ENCODE measurements at regions not wholly inside any gene's neighbourhood (a gene's known extent, or its start where the extent isn't known, plus 50 kb on each side); places are given as distances from the start of the nearest gene placed in this dataset.

GRCh38 chr14:56874375-56874774, 64.1 kb upstream of the OTX2 start (continued):
- TF ChIP-seq CTCF (IDR thresholded peaks at IDR 0.05 in 2 of 3, conservative IDR thresholded peaks at IDR 0.05 in 1 of 3; ENCODE audit: insufficient read depth in 2 of 3, low read depth in 1 of 3, low read length in 3 of 3): peak; percentile 33 to 50 (median 48); a peak in 5 of 6 replicates

GRCh38 chr14:56870336-56870735, 60.1 kb upstream of the OTX2 start:
- H3K36me3 ChIP-seq (ENCODE audit: control insufficient read depth, insufficient read depth, low read length): no peaks in the 10 kb centered on the region
- H3K9ac ChIP-seq (ENCODE audit: insufficient read depth in 1 of 2, low read depth in 2 of 2, low read length in 2 of 2): no peak overlapping the region
- intact Hi-C loops (cut with micrococcal nuclease): loop anchor here (10.0 kb wide), 1 partner anchor 206 kb away; no protein-coding TSS in a partner anchor
- FAIRE-seq: no peak
- no peak overlapping the region for H3K4me2 ChIP-seq (ENCODE audit: insufficient read depth, low read length)
- H2AFZ ChIP-seq (ENCODE audit: low read depth, low read length): no peak overlapping the region
- BruUV-seq (replicated peaks): no TSS peak
- no peak overlapping the region for H3K27ac ChIP-seq (ENCODE audit: extremely low read depth, low read depth, low read length)
- no peaks in the 10 kb centered on the region for H3K9me1 ChIP-seq (ENCODE audit: control insufficient read depth, insufficient read depth, low read length)
- no peak for DNase-seq (ENCODE audit: extremely low read depth in 1 of 4, low spot score in 3 of 4)
- in situ Hi-C loops (cut with MboI): no loop called here
- H3K4me3 ChIP-seq: no peak overlapping the region
- H3K79me2 ChIP-seq (ENCODE audit: control insufficient read depth, insufficient read depth, low read length): no peaks in the 10 kb centered on the region
- no peaks in the 10 kb centered on the region for H3K9me3 ChIP-seq (replicated peaks; ENCODE audit: control insufficient read depth, insufficient read depth, low read depth, low read length)
- ATAC-seq: no peak
- WGBS (ENCODE audit: insufficient coverage, low coverage, missing lambda C conversion rate): no CpG with 5 or more reads among the region's 2 CpGs
- ChIA-PET POLR2A (no interaction called here), CTCF (ENCODE audit: low intra/inter-chr PET ratio) (no interaction called here)
- no peaks in the 10 kb centered on the region for H3K4me1 ChIP-seq (replicated peaks in 1 of 2; ENCODE audit: control insufficient read depth in 2 of 2, insufficient read depth in 2 of 2, low read length in 2 of 2)
- H3K27me3 ChIP-seq (ENCODE audit: control insufficient read depth in 2 of 2, insufficient read depth in 2 of 2, low read length in 2 of 2): peaks cover 3 to 5% of the 10 kb centered on the region in 2 experiments; a peak in 2 of 5 replicates
- H4K20me1 ChIP-seq (replicated peaks; ENCODE audit: control insufficient read depth, insufficient read depth, low read length): no peaks in the 10 kb centered on the region
- TF ChIP-seq TGIF2 (CRISPR knock-in tag; IDR thresholded peaks at IDR 0.05): no peak
- no peak for TF ChIP-seq NFXL1 (CRISPR knock-in tag; IDR thresholded peaks at IDR 0.05)
- no peak for TF ChIP-seq THRB (CRISPR knock-in tag; conservative IDR thresholded peaks at IDR 0.05)
- no peak for TF ChIP-seq ZNF785 (CRISPR knock-in tag; IDR thresholded peaks at IDR 0.05)
- no peak for TF ChIP-seq TAF1 (IDR thresholded peaks at IDR 0.05; ENCODE audit: control insufficient read depth, extremely low read depth, insufficient read depth, low read length, severe bottlenecking)
- TF ChIP-seq E2F6 (IDR thresholded peaks at IDR 0.05; ENCODE audit: borderline replicate concordance in 1 of 2, extremely low read depth in 1 of 2, insufficient read depth in 1 of 2, insufficient read length in 1 of 2, low read depth in 1 of 2, low read length in 1 of 2, poor library complexity in 1 of 2, severe bottlenecking in 1 of 2): no peak
- TF ChIP-seq TCFL5 (CRISPR knock-in tag; conservative IDR thresholded peaks at IDR 0.05): no peak
- no peak for TF ChIP-seq PHF8 (IDR thresholded peaks at IDR 0.05; ENCODE audit: borderline replicate concordance, low read length)
- TF ChIP-seq NFE2 (IDR thresholded peaks at IDR 0.05; ENCODE audit: low read depth): no peak
- TF ChIP-seq ZNF253 (CRISPR knock-in tag; conservative IDR thresholded peaks at IDR 0.05): no peak
- TF ChIP-seq AFF1 (IDR thresholded peaks at IDR 0.05; ENCODE audit: low read depth in 1 of 2, partially characterized antibody in 2 of 2): no peak

All from K562 (cell line).